DND-41 (cell line): ENCODE measurements at regions not wholly inside any gene's neighbourhood (a gene's known extent, or its start where the extent isn't known, plus 50 kb on each side); places are given as distances from the start of the nearest gene placed in this dataset.

Experiments
- EZH2 ChIP-seq: IDR thresholded peaks from 3 replicates; pipeline ENCODE4 v1.6.1; 2012; ENCODE audit warnings: borderline replicate concordance, low read depth, mild to moderate bottlenecking, moderate library complexity, low read length, inconsistent platforms; ENCODE audit not compliant: severe bottlenecking
- TF ChIP-seq, protein P1 (sequence below): IDR thresholded peaks from 2 replicates; pipeline ENCODE4 v1.5.1; 2012; ENCODE audit warnings: borderline replicate concordance, low read length, moderate library complexity, mild to moderate bottlenecking; ENCODE audit not compliant: poor library complexity, severe bottlenecking; ENCODE audit errors: extremely low read depth

DNA sequence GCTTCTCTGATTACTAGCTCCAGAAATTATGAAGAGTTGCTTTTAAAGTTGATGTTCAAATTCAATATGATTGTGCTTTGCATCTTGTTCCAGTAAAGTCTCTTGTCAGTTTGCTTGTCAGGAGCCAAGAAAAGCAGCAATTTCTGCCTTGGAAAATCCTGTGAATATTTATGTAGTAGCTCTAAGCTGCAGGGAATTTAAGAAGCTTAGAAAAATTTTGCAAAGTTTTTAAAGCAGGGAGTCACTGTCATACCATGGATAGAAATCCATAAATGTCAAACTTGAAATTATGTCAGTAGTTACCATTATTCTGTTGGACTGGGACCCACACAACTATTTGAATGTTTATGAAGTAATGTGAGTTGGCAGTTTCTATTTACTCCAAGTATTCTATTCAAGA lies 169.3 kb downstream of the TMEM200C start:
- TF ChIP-seq EZH2: no peak
- TF ChIP-seq, protein P1, sequence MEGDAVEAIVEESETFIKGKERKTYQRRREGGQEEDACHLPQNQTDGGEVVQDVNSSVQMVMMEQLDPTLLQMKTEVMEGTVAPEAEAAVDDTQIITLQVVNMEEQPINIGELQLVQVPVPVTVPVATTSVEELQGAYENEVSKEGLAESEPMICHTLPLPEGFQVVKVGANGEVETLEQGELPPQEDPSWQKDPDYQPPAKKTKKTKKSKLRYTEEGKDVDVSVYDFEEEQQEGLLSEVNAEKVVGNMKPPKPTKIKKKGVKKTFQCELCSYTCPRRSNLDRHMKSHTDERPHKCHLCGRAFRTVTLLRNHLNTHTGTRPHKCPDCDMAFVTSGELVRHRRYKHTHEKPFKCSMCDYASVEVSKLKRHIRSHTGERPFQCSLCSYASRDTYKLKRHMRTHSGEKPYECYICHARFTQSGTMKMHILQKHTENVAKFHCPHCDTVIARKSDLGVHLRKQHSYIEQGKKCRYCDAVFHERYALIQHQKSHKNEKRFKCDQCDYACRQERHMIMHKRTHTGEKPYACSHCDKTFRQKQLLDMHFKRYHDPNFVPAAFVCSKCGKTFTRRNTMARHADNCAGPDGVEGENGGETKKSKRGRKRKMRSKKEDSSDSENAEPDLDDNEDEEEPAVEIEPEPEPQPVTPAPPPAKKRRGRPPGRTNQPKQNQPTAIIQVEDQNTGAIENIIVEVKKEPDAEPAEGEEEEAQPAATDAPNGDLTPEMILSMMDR: no peak
